ENCODE measurements at regions not wholly inside any gene's neighbourhood (a gene's known extent, or its start where the extent isn't known, plus 50 kb on each side); places are given as distances from the start of the nearest gene placed in this dataset.

- Histone ChIP-seq H4K20me1 (ENCODE audit: insufficient read depth, poor library complexity, severe bottlenecking) (no peaks in the 10 kb centered on the region), H3K36me3 (replicated peaks; ENCODE audit: insufficient read depth, low read depth) (no peaks in the 10 kb centered on the region), H3K9me3 (ENCODE audit: low read depth) (no peaks in the 10 kb centered on the region), H3K4me1 (ENCODE audit: insufficient read depth) (no peaks in the 10 kb centered on the region), H3K79me2 (no peaks in the 10 kb centered on the region), H3K27ac (no peak overlapping the region), H2AFZ (peak overlapping the region; percentile 40), H3K4me2 (peak overlapping the region; percentile 66), H3K4me3 (no peak overlapping the region), H3K9me2 (replicated peaks; ENCODE audit: insufficient read depth) (no peaks in the 10 kb centered on the region), H3K27me3 (no peaks in the 10 kb centered on the region)
- TF ChIP-seq EZH2 (IDR thresholded peaks at IDR 0.05; ENCODE audit: borderline replicate concordance) (no peak), CTCF (IDR thresholded peaks at IDR 0.05; ENCODE audit: poor library complexity) (peak; percentile 72)
- DNase-seq (ENCODE audit: low spot score) = peak; percentile 41
- 37% methylated on average over 12 of the region's 15 CpGs for WGBS (ENCODE audit: low lambda C conversion rate, missing lambda C conversion rate)
These were observed 117.9 kb downstream of the NPY start for GRCh38 chr7:24401628-24402593.

- Histone ChIP-seq H3K4me1 (ENCODE audit: insufficient read depth) (no peaks in the 10 kb centered on the region), H3K4me2 (peak overlapping the region; percentile 66), H3K9me2 (replicated peaks; ENCODE audit: insufficient read depth) (no peaks in the 10 kb centered on the region), H3K9me3 (ENCODE audit: low read depth) (no peaks in the 10 kb centered on the region), H3K4me3 (no peak overlapping the region), H3K36me3 (replicated peaks; ENCODE audit: insufficient read depth, low read depth) (no peaks in the 10 kb centered on the region), H2AFZ (no peak overlapping the region), H3K79me2 (no peaks in the 10 kb centered on the region), H3K27me3 (no peaks in the 10 kb centered on the region), H4K20me1 (ENCODE audit: insufficient read depth, poor library complexity, severe bottlenecking) (no peaks in the 10 kb centered on the region), H3K27ac (no peak overlapping the region)
- TF ChIP-seq EZH2 (IDR thresholded peaks at IDR 0.05; ENCODE audit: borderline replicate concordance) (no peak), CTCF (IDR thresholded peaks at IDR 0.05; ENCODE audit: poor library complexity) (no peak)
- DNase-seq (ENCODE audit: low spot score) = no peak
- WGBS (ENCODE audit: low lambda C conversion rate, missing lambda C conversion rate) = 75% methylated on average over 4 of the region's 4 CpGs
These were observed 118.7 kb downstream of the NPY start for GRCh38 chr7:24402655-24403054.

- H3K36me3 ChIP-seq (replicated peaks; ENCODE audit: insufficient read depth, low read depth) = no peaks in the 10 kb centered on the region
- H3K4me3 ChIP-seq = no peak overlapping the region
- DNase-seq (ENCODE audit: low spot score) = no peak
- WGBS (ENCODE audit: low lambda C conversion rate, missing lambda C conversion rate) = 84% methylated on average over 2 of the region's 2 CpGs
- H3K27me3 ChIP-seq = no peaks in the 10 kb centered on the region
- H2AFZ ChIP-seq = no peak overlapping the region
- TF ChIP-seq EZH2 (IDR thresholded peaks at IDR 0.05; ENCODE audit: borderline replicate concordance) = no peak
- no peak for TF ChIP-seq CTCF (IDR thresholded peaks at IDR 0.05; ENCODE audit: poor library complexity)
- TF ChIP-seq EZH2phosphoT487 (IDR thresholded peaks at IDR 0.05; ENCODE audit: low read depth, severe bottlenecking, unreplicated experiment) = no peak
- no peak overlapping the region for H3K27ac ChIP-seq
- no peaks in the 10 kb centered on the region for H3K79me2 ChIP-seq
- no peaks in the 10 kb centered on the region for H4K20me1 ChIP-seq (ENCODE audit: insufficient read depth, poor library complexity, severe bottlenecking)
- no peak overlapping the region for H3K4me2 ChIP-seq
- H3K9me2 ChIP-seq (replicated peaks; ENCODE audit: insufficient read depth) = no peaks in the 10 kb centered on the region
- no peaks in the 10 kb centered on the region for H3K4me1 ChIP-seq (ENCODE audit: insufficient read depth)
- H3K9me3 ChIP-seq (ENCODE audit: low read depth) = no peaks in the 10 kb centered on the region
These were observed 119.6 kb downstream of the NPY start for GRCh38 chr7:24403557-24403956.

All from hepatocyte (in vitro differentiated cells).